HT1080 (cell line): ENCODE measurements at regions not wholly inside any gene's neighbourhood (a gene's known extent, or its start where the extent isn't known, plus 50 kb on each side); places are given as distances from the start of the nearest gene placed in this dataset.

ENCODE experiments used
- DNase-seq: peaks from one replicate; pipeline ENCODE4 v3.0.0-alpha.2; 2015; ENCODE audit warnings: low read depth

- DNase-seq, result no peak
These were observed 926.3 kb downstream of the FSTL5 start for GRCh38 chr4:161237495-161237894.

- no peak for DNase-seq
These were observed 938.5 kb downstream of the FSTL5 start for GRCh38 chr4:161225327-161225726.

GRCh38 chr4:161222889-161223288 is 940.9 kb downstream of the FSTL5 start:
- DNase-seq, result no peak

- no peak for DNase-seq
These were observed 955.2 kb downstream of the FSTL5 start for GRCh38 chr4:161208564-161208963.

- DNase-seq, result no peak
These were observed 957.2 kb downstream of the FSTL5 start for GRCh38 chr4:161206528-161207080.

- DNase-seq, result no peak
These were observed 959.9 kb downstream of the FSTL5 start for GRCh38 chr4:161203865-161204264.

GRCh38 chr4:161197912-161198311 is 965.9 kb downstream of the FSTL5 start:
- DNase-seq, result no peak

- DNase-seq, result no peak
These were observed 966.3 kb downstream of the FSTL5 start for GRCh38 chr4:161197474-161197873.

GRCh38 chr4:161189286-161190134 is 974.3 kb downstream of the FSTL5 start:
- peak; percentile 6 for DNase-seq

GRCh38 chr4:161188578-161188977 is 975.2 kb downstream of the FSTL5 start:
- DNase-seq, result no peak

GRCh38 chr4:161187569-161187968 is 976.2 kb downstream of the FSTL5 start:
- no peak for DNase-seq

GRCh38 chr4:161186750-161187149 is 977.0 kb downstream of the FSTL5 start:
- DNase-seq, result no peak

- no peak for DNase-seq
These were observed 977.8 kb downstream of the FSTL5 start for GRCh38 chr4:161186012-161186411.

GRCh38 chr4:161183729-161184128 is 980.1 kb downstream of the FSTL5 start:
- no peak for DNase-seq

GRCh38 chr4:161182913-161183312 is 980.9 kb downstream of the FSTL5 start:
- DNase-seq, result no peak

GRCh38 chr4:161178310-161178709 is 985.5 kb downstream of the FSTL5 start:
- no peak for DNase-seq

- no peak for DNase-seq
These were observed 991.3 kb downstream of the FSTL5 start for GRCh38 chr4:161172396-161173026.

- DNase-seq, result no peak
These were observed 996.3 kb downstream of the FSTL5 start for GRCh38 chr4:161167539-161167938.

GRCh38 chr4:161160718-161161117 is 1003.1 kb downstream of the FSTL5 start:
- no peak for DNase-seq

- DNase-seq, result no peak
These were observed 1015.7 kb downstream of the FSTL5 start for GRCh38 chr4:161148051-161148450.

- no peak for DNase-seq
These were observed 1020.4 kb downstream of the FSTL5 start for GRCh38 chr4:161143375-161143774.

GRCh38 chr4:161134795-161135194 is 1029.0 kb downstream of the FSTL5 start:
- DNase-seq, result no peak
